Kidney (tissue), 13 donors: ENCODE measurements at regions not wholly inside any gene's neighbourhood (a gene's known extent, or its start where the extent isn't known, plus 50 kb on each side); places are given as distances from the start of the nearest gene placed in this dataset.

Experiments
- DNase-seq, 5 donors: peaks; one replicate each; pipeline ENCODE4 v3.0.0-alpha.2; 2013 to 2020
- FAIRE-seq: peaks from 2 replicates; lab custom pipeline; 2012; peaks lifted over from hg19 to GRCh38; lab: Jason Lieb, UNC
- H3K27ac ChIP-seq, 2 donors: one replicate each; pipeline ENCODE4 v1.7.0; 2013; ENCODE audit warnings: low read depth in 2 of 2, low read length in 2 of 2, inconsistent platforms in 1 of 2
- H3K27me3 ChIP-seq: one replicate; pipeline ENCODE4 v1.7.1; 2013; ENCODE audit warnings: low read length, inconsistent platforms; ENCODE audit not compliant: control insufficient read depth, insufficient read depth
- H3K36me3 ChIP-seq, 3 donors: one replicate each; pipeline versions ENCODE4 v1.7.0 to v1.7.1; 2013; ENCODE audit warnings: low read length in 3 of 3, control low read depth in 1 of 3, inconsistent platforms in 1 of 3; ENCODE audit not compliant: insufficient read depth in 3 of 3, control insufficient read depth in 2 of 3
- H3K4me1 ChIP-seq, 3 donors: one replicate each; pipeline versions ENCODE4 v1.7.0 to v1.7.1; 2013; ENCODE audit warnings: low read length in 3 of 3, inconsistent platforms in 1 of 3, low read depth in 1 of 3; ENCODE audit not compliant: control insufficient read depth in 2 of 3, insufficient read depth in 2 of 3
- H3K4me3 ChIP-seq, 3 donors: one replicate each; pipeline versions ENCODE4 v1.7.0 to v1.8.1; 2013; ENCODE audit warnings: low read length in 3 of 3, control low read depth in 1 of 3, inconsistent platforms in 1 of 3
- H3K9ac ChIP-seq, 3 donors: one replicate each; pipeline versions ENCODE4 v1.7.0 to v1.7.1; 2013; ENCODE audit warnings: low read length in 3 of 3, control low read depth in 1 of 3, inconsistent platforms in 1 of 3
- H3K9me3 ChIP-seq, 3 donors: one replicate each; pipeline versions ENCODE4 v1.7.0 to v1.7.1; 2013; ENCODE audit warnings: low read length in 3 of 3, control low read depth in 1 of 3, inconsistent platforms in 1 of 3; ENCODE audit not compliant: control insufficient read depth in 2 of 3, insufficient read depth in 1 of 3
- intact Hi-C: fragments of 100-400 bp; cut with DNase I; formaldehyde crosslinking; loops from one replicate; pipeline ENCODE4 v1.11.1; 2022
- TF ChIP-seq, protein P1 (sequence below): IDR thresholded peaks from 3 replicates; pipeline ENCODE4 v1.5.1; 2012; ENCODE audit warnings: mild to moderate bottlenecking, moderate library complexity, borderline replicate concordance; ENCODE audit not compliant: insufficient read depth; ENCODE audit errors: extremely low read depth
- donor health status: control.
- donor health status: control.
- donor health status: control.
- donor health status: control.
- donor health status: control.
- donor health status: DM: yes; HTN: yes; CAD: no.
- donor health status: Normal renal cell carcinoma (clear cell type).

DNA sequence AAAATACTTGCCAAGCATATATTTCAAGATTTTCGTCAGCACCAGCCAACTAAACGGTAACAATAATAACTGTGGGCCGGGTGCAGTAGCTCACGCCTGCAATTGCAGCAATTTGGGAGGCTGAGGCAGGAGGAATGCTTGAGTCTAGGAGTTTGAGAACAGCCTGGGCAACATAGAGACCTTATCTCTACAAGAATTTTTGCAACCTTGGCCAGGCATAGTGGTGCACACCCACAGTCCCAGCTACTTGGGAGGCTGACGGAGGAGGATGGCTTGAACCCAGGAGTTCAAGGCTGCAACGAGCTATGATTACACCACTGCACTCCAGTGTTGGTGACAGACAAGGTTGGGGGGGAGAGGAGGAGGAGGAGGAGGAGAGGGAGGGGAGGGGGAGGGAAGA, 145.0 kb upstream of the TIAM1 start:
- Histone ChIP-seq H3K9me3 (peaks cover 0 to 10% (median 0%) of the 10 kb centered on the region in 3 donors), H3K9ac (no peak overlapping the region), H3K27me3 (no peaks in the 10 kb centered on the region), H3K4me3 (no peak overlapping the region), H3K36me3 (no peaks in the 10 kb centered on the region), H3K4me1 (no peaks in the 10 kb centered on the region), H3K27ac (no peak overlapping the region)
- no peak for FAIRE-seq
- intact Hi-C loops = no loop called here
- DNase-seq = no peak
- TF ChIP-seq, protein P1, sequence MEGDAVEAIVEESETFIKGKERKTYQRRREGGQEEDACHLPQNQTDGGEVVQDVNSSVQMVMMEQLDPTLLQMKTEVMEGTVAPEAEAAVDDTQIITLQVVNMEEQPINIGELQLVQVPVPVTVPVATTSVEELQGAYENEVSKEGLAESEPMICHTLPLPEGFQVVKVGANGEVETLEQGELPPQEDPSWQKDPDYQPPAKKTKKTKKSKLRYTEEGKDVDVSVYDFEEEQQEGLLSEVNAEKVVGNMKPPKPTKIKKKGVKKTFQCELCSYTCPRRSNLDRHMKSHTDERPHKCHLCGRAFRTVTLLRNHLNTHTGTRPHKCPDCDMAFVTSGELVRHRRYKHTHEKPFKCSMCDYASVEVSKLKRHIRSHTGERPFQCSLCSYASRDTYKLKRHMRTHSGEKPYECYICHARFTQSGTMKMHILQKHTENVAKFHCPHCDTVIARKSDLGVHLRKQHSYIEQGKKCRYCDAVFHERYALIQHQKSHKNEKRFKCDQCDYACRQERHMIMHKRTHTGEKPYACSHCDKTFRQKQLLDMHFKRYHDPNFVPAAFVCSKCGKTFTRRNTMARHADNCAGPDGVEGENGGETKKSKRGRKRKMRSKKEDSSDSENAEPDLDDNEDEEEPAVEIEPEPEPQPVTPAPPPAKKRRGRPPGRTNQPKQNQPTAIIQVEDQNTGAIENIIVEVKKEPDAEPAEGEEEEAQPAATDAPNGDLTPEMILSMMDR = no peak

DNA sequence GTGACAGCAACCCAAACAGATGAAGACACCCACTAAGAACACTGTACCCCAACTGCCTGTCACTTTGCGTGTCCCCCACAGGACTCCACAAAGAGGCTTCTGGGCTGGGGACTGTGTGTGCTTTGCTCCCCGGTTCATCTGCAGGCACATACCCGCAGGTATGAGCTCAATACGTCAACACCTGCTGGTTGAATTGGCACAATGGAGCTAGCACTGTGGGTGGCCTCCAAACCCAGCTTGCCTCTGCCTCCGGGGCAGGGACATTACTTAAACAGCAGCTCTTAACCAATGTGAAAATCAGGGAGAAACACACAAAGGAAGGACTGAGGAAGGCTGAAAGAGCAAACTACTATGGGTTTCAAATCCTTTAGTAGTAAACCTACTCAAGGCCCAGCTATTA, 140.2 kb upstream of the TIAM1 start:
- H3K27ac ChIP-seq = no peak overlapping the region
- intact Hi-C loops = no loop called here
- FAIRE-seq (no peak), DNase-seq (no peak)
- H3K9me3 ChIP-seq = peaks cover 0 to 20% (median 6%) of the 10 kb centered on the region in 3 donors
- H3K4me3 ChIP-seq = no peak overlapping the region
- H3K36me3 ChIP-seq = no peaks in the 10 kb centered on the region
- H3K27me3 ChIP-seq = no peaks in the 10 kb centered on the region
- TF ChIP-seq, protein P1 = no peak
- no peak overlapping the region for H3K9ac ChIP-seq
- no peaks in the 10 kb centered on the region for H3K4me1 ChIP-seq

DNA sequence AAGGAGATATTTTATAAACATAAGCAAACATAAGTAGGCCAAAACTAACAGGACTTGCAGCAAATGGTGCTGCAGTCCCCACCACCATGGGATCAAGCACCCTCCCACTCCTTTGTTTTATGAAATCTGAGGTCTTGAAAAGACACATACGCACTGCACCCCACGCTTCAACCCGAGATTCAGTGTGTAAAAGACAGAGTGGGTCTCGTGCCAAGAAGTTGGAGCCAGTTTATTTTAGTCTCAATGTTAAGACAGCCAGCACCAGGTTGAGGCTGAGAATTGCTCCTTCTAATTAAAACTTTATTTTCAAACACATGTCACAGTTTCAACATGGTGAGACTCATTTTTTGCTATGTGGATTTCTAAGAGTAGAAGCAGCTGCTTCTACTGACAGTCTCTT, 139.1 kb upstream of the TIAM1 start:
- H3K4me1 ChIP-seq = no peaks in the 10 kb centered on the region
- H3K36me3 ChIP-seq = no peaks in the 10 kb centered on the region
- peaks cover 0 to 20% (median 6%) of the 10 kb centered on the region in 3 donors for H3K9me3 ChIP-seq
- no peak for FAIRE-seq
- H3K27me3 ChIP-seq = no peaks in the 10 kb centered on the region
- TF ChIP-seq, protein P1 = no peak
- H3K27ac ChIP-seq = no peak overlapping the region
- intact Hi-C loops = no loop called here
- DNase-seq = no peak
- no peak overlapping the region for H3K9ac ChIP-seq
- no peak overlapping the region for H3K4me3 ChIP-seq

DNA sequence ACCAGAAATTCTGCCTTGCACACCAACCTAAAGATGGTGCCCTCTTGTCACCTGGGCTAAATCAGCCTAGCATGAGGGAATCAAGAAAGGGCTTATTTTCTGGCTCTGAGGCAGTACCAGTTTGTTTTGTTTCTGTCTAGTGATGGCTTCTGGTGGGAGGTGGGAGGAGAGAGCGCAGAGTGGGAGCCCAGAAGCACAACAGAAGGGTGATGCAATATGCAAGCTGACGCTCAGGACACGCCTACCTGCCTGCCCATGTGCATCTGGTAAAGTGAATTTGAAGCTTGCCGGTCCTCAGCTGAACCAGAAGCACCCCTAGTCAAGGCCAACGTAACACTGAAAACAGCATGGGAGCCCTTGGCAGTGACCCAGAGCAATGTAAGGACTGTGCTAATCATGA, 138.4 kb upstream of the TIAM1 start:
- TF ChIP-seq, protein P1 = no peak
- Histone ChIP-seq H3K4me1 (no peaks in the 10 kb centered on the region), H3K9me3 (peaks cover 0 to 20% (median 6%) of the 10 kb centered on the region in 3 donors), H3K27me3 (no peaks in the 10 kb centered on the region), H3K4me3 (no peak overlapping the region), H3K27ac (no peak overlapping the region), H3K36me3 (no peaks in the 10 kb centered on the region), H3K9ac (no peak overlapping the region)
- intact Hi-C loops = no loop called here
- DNase-seq = no peak
- no peak for FAIRE-seq
